MM.1S (cell line): ENCODE measurements at regions not wholly inside any gene's neighbourhood (a gene's known extent, or its start where the extent isn't known, plus 50 kb on each side); places are given as distances from the start of the nearest gene placed in this dataset.

ENCODE experiments used
- DNase-seq: peaks from one replicate; pipeline ENCODE4 v3.0.0-alpha.2; 2015
- H2AFZ ChIP-seq: fragments of 300-600 bp; sonication (generic); 2 replicates; pipeline ENCODE4 v1.6.0; 2016; ENCODE audit warnings: antibody characterized with exemption, low read length
- H3F3A ChIP-seq: fragments of 300-600 bp; sonication (generic); 2 replicates; pipeline ENCODE4 v1.6.1; 2016; ENCODE audit warnings: mild to moderate bottlenecking, antibody characterized with exemption, low read length, moderate library complexity, mixed read lengths; ENCODE audit not compliant: insufficient read depth
- H3K27ac ChIP-seq: fragments of 300-600 bp; sonication (generic); 2 replicates; pipeline ENCODE4 v1.5.1; 2016; ENCODE audit warnings: mild to moderate bottlenecking, low read length
- H3K27me3 ChIP-seq: fragments of 300-600 bp; sonication (generic); replicated peaks from 2 replicates; pipeline ENCODE4 v1.6.0; 2016; ENCODE audit warnings: low read length; ENCODE audit not compliant: insufficient read depth
- H3K36me3 ChIP-seq: fragments of 300-600 bp; sonication (generic); replicated peaks from 2 replicates; pipeline ENCODE4 v1.6.1; 2016; ENCODE audit warnings: mild to moderate bottlenecking, low read length, mixed read lengths; ENCODE audit not compliant: insufficient read depth
- H3K4me1 ChIP-seq: fragments of 300-600 bp; sonication (generic); 2 replicates; pipeline ENCODE4 v1.6.1; 2016; ENCODE audit warnings: low read length, mixed read lengths
- H3K4me2 ChIP-seq: fragments of 300-600 bp; sonication (generic); 2 replicates; pipeline ENCODE4 v1.6.0; 2016; ENCODE audit warnings: low read depth, low read length
- H3K4me3 ChIP-seq: fragments of 300-600 bp; sonication (generic); 2 replicates; pipeline ENCODE4 v1.5.1; 2016; ENCODE audit warnings: low read length, mixed read lengths
- H3K79me2 ChIP-seq: fragments of 300-600 bp; sonication (generic); 2 replicates; pipeline ENCODE4 v1.6.1; 2016; ENCODE audit warnings: mixed run types, low read length, mixed read lengths
- H3K9ac ChIP-seq: fragments of 300-600 bp; sonication (generic); 2 replicates; pipeline ENCODE4 v1.6.1; 2016; ENCODE audit warnings: low read length, mixed read lengths
- H3K9me2 ChIP-seq: fragments of 300-600 bp; sonication (generic); replicated peaks from 2 replicates; pipeline ENCODE4 v1.6.1; 2016; ENCODE audit warnings: mild to moderate bottlenecking, low read length, mixed read lengths; ENCODE audit not compliant: insufficient read depth
- H3K9me3 ChIP-seq: fragments of 300-600 bp; sonication (generic); replicated peaks from 2 replicates; pipeline ENCODE4 v1.6.1; 2016; ENCODE audit warnings: mild to moderate bottlenecking, low read length, mixed read lengths; ENCODE audit not compliant: insufficient read depth
- H4K20me1 ChIP-seq: fragments of 300-600 bp; sonication (generic); 2 replicates; pipeline ENCODE4 v1.6.1; 2016; ENCODE audit warnings: mild to moderate bottlenecking, low read length, moderate library complexity, mixed read lengths; ENCODE audit not compliant: insufficient read depth
- CTCF ChIP-seq: fragments of 300-600 bp; sonication (generic); IDR thresholded peaks from 2 replicates; pipeline ENCODE4 v1.5.1; 2016; ENCODE audit warnings: antibody characterized with exemption, low read length, mixed read lengths
- EZH2 ChIP-seq: fragments of 300-600 bp; sonication (generic); optimal IDR thresholded peaks from 2 replicates; pipeline ENCODE3; 2017; ENCODE audit warnings: low read depth, mild to moderate bottlenecking, antibody characterized with exemption, low read length, mixed read lengths
- EZH2phosphoT487 ChIP-seq: fragments of 300-600 bp; sonication (generic); IDR thresholded peaks from 2 replicates; pipeline ENCODE4 v1.6.1; 2018; ENCODE audit warnings: antibody characterized with exemption, low read length

DNA sequence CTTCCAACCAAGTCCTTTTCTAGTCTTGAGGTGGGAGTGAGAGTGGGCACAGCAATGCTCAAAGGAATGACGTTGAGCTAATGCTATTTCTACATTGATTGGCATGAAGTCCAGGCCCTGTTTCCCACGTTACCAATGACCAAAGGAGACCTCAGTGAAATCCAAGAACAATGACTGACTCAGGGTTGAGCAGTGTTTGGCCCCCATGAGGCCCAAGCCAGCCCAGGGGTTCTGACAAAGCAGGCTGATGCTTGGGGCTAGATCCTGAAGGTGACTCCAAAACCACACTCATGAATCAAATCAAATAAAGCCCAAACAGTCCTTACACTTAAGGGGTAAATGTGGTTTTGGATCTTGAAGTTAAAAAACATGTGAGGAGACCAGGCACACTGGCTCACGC is 278.5 kb upstream of the GJB5 start:
- Histone ChIP-seq H3K9me2 (no peaks in the 10 kb centered on the region), H3K4me3 (no peak overlapping the region), H3K27me3 (peaks cover 25% of the 10 kb centered on the region; the same call in 1 of the 2 replicates), H2AFZ (no peak overlapping the region), H3K4me2 (no peak overlapping the region), H3K79me2 (no peaks in the 10 kb centered on the region), H3K4me1 (no peaks in the 10 kb centered on the region), H4K20me1 (no peaks in the 10 kb centered on the region), H3K9ac (no peak overlapping the region), H3F3A (no peaks in the 10 kb centered on the region), H3K9me3 (no peaks in the 10 kb centered on the region), H3K27ac (no peak overlapping the region), H3K36me3 (no peaks in the 10 kb centered on the region)
- no peak for TF ChIP-seq EZH2phosphoT487
- TF ChIP-seq CTCF: no peak
- TF ChIP-seq EZH2: no peak
- DNase-seq: no peak

DNA sequence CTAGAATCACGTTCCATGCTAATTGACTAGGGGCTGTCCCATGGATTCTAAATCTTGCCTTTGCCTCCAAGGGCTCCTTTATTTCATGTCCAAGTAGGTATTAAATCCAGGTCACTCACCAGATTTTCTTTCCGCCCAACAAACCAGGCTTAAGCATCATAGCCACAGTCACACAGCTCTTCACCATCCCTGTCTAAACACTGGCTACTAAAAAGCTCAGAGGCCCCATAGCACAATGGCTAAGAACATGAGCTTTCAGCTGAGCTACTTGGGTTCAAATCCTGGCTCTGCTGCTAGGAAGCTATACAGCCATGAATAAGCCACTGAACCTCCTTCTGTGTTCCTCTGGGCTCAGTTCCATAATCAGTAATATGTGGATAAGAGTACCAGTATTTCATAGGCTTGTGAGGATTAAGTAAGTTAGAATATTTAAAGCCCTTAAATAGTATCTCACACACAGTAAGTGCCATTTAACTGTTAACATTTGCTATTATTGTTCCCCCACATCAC is 277.2 kb upstream of the GJB5 start:
- no peak for TF ChIP-seq CTCF
- TF ChIP-seq EZH2phosphoT487: no peak
- no peak for TF ChIP-seq EZH2
- Histone ChIP-seq H3K27me3 (peaks cover 27% of the 10 kb centered on the region), H3K9ac (no peak overlapping the region), H3K36me3 (no peaks in the 10 kb centered on the region), H3K9me3 (no peaks in the 10 kb centered on the region), H3K9me2 (no peaks in the 10 kb centered on the region), H3F3A (no peaks in the 10 kb centered on the region), H3K79me2 (no peaks in the 10 kb centered on the region), H2AFZ (no peak overlapping the region), H3K4me1 (no peaks in the 10 kb centered on the region), H3K27ac (no peak overlapping the region), H3K4me3 (no peak overlapping the region), H3K4me2 (no peak overlapping the region), H4K20me1 (no peaks in the 10 kb centered on the region)
- DNase-seq: no peak

DNA sequence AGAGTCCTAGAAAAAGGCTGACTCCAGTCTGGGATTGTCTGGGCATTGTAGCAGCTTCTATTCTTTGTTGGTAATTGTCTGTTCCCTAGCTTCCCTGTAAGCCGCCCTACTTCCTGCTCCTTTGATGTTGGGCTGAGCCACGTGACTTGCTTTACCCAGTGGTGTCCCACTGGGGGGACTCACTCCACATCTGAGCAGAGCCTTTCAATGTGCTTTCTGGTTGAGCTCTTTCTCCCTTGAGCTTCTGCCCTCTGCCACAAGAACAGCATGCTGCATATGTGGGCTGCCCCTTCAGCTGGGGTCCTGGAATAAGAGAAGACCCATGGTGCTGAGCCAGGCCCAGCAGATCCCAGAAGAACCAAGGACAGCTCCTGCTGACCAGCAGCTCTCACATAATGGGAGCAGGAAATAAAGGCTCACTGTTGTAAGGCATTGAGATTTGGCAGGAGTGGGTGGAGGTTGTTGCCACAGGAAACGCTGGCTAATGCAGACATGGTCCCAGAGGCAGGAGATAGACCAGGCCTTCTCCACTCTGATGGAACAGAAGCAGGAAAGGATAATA is 276.3 kb upstream of the GJB5 start:
- Histone ChIP-seq H3K27ac (no peak overlapping the region), H3K4me1 (no peaks in the 10 kb centered on the region), H3K9ac (no peak overlapping the region), H3K79me2 (no peaks in the 10 kb centered on the region), H3K4me2 (no peak overlapping the region), H3K27me3 (peaks cover 29% of the 10 kb centered on the region), H3K9me2 (no peaks in the 10 kb centered on the region), H3F3A (no peaks in the 10 kb centered on the region), H3K4me3 (no peak overlapping the region), H3K36me3 (no peaks in the 10 kb centered on the region), H4K20me1 (no peaks in the 10 kb centered on the region), H3K9me3 (no peaks in the 10 kb centered on the region), H2AFZ (no peak overlapping the region)
- TF ChIP-seq EZH2phosphoT487: no peak
- no peak for DNase-seq

GRCh38 chr1:34479731-34480130 is 275.1 kb upstream of the GJB5 start:
- no peak overlapping the region for H2AFZ ChIP-seq
- H3K9me2 ChIP-seq: no peaks in the 10 kb centered on the region
- no peaks in the 10 kb centered on the region for H3K79me2 ChIP-seq
- H3K4me1 ChIP-seq: no peaks in the 10 kb centered on the region
- DNase-seq: no peak
- H3F3A ChIP-seq: no peaks in the 10 kb centered on the region
- no peaks in the 10 kb centered on the region for H3K36me3 ChIP-seq
- H3K9ac ChIP-seq: no peak overlapping the region
- H3K27me3 ChIP-seq: peaks cover 25% of the 10 kb centered on the region
- no peak overlapping the region for H3K4me3 ChIP-seq
- no peaks in the 10 kb centered on the region for H3K9me3 ChIP-seq
- TF ChIP-seq EZH2phosphoT487 (no peak), EZH2 (no peak), CTCF (no peak)
- no peaks in the 10 kb centered on the region for H4K20me1 ChIP-seq
- H3K27ac ChIP-seq: no peak overlapping the region
- H3K4me2 ChIP-seq: no peak overlapping the region
